ENCODE measurements at regions not wholly inside any gene's neighbourhood (a gene's known extent, or its start where the extent isn't known, plus 50 kb on each side); places are given as distances from the start of the nearest gene placed in this dataset.

- DNase-seq = no peak
Observed at GRCh38 chr2:151029406-151030157, 232.1 kb downstream of the RBM43 start.

GRCh38 chr2:151028691-151029176 is 232.9 kb downstream of the RBM43 start:
- DNase-seq = no peak

GRCh38 chr2:151027151-151027550 is 234.5 kb downstream of the RBM43 start:
- no peak for DNase-seq

GRCh38 chr2:151025816-151026215 is 235.8 kb downstream of the RBM43 start:
- DNase-seq = no peak

GRCh38 chr2:151024696-151025251 is 236.9 kb downstream of the RBM43 start:
- DNase-seq = no peak

GRCh38 chr2:151021747-151022452 is 239.8 kb downstream of the RBM43 start:
- DNase-seq = no peak

- no peak for DNase-seq
Observed at GRCh38 chr2:151020411-151020810, 241.3 kb downstream of the RBM43 start.

GRCh38 chr2:151009437-151010175 is 252.1 kb downstream of the RBM43 start:
- no peak for DNase-seq

GRCh38 chr2:151007365-151007764 is 254.3 kb downstream of the RBM43 start:
- no peak for DNase-seq

GRCh38 chr2:151002959-151003600 is 258.6 kb downstream of the RBM43 start:
- no peak for DNase-seq

GRCh38 chr2:150997702-150998440 is 263.8 kb downstream of the RBM43 start:
- no peak for DNase-seq

GRCh38 chr2:150997066-150997465 is 264.6 kb downstream of the RBM43 start:
- no peak for DNase-seq

GRCh38 chr2:150994076-150994475 is 267.6 kb downstream of the RBM43 start:
- no peak for DNase-seq

GRCh38 chr2:150989969-150990368 is 271.7 kb downstream of the RBM43 start:
- DNase-seq = no peak

GRCh38 chr2:150985741-150986140 is 275.9 kb downstream of the RBM43 start:
- no peak for DNase-seq

- no peak for DNase-seq
Observed at GRCh38 chr2:150983314-150983897, 278.3 kb downstream of the RBM43 start.

- DNase-seq = no peak
Observed at GRCh38 chr2:150981826-150982225, 279.8 kb downstream of the RBM43 start.

- DNase-seq = no peak
Observed at GRCh38 chr2:150978053-150978452, 283.6 kb downstream of the RBM43 start.

- DNase-seq = no peak
Observed at GRCh38 chr2:150977296-150977695, 284.4 kb downstream of the RBM43 start.

GRCh38 chr2:150976604-150977003 is 285.1 kb downstream of the RBM43 start:
- DNase-seq = no peak

GRCh38 chr2:150974864-150975263 is 286.8 kb downstream of the RBM43 start:
- no peak for DNase-seq

- no peak for DNase-seq
Observed at GRCh38 chr2:150974234-150974633, 287.4 kb downstream of the RBM43 start.
